ENCODE measurements at regions not wholly inside any gene's neighbourhood (a gene's known extent, or its start where the extent isn't known, plus 50 kb on each side); places are given as distances from the start of the nearest gene placed in this dataset.

DNA sequence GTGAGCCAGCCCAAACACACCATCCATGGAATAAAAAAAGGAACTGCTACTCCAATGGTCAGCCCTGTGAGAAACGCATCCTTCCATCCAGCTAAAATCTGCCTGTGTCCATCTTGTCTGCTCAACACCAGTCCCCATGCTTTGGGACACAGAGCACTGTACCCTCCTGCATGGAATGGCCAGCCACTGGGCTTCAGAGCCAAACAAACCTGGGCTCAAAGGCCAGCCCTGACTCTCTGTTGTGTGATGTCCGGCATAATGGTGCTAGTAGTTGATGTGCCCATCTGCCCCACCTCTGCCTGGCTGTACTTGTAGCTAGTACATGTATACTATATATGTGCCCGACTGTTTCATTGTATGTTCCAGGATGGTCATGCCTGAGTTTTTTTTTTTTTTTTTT lies 77.6 kb upstream of the AMZ2 start (continued):
- TF ChIP-seq CTCF (IDR thresholded peaks at IDR 0.05; ENCODE audit: control extremely low read depth in 1 of 3, insufficient read depth in 1 of 3, low read depth in 1 of 3, low read length in 3 of 3) (no peak), ZNF274 (IDR thresholded peaks at IDR 0.05; ENCODE audit: borderline replicate concordance, extremely low read depth, low read length) (no peak), POU5F1 (IDR thresholded peaks at IDR 0.05; ENCODE audit: low read depth, low read length) (no peak), CBX5 (IDR thresholded peaks at IDR 0.05; ENCODE audit: low read depth, low read length) (no peak), POLR2AphosphoS5 (IDR thresholded peaks at IDR 0.05; ENCODE audit: low read depth, low read length) (no peak)

All from H1 (cell line).